PC-3 (cell line): ENCODE measurements at regions not wholly inside any gene's neighbourhood (a gene's known extent, or its start where the extent isn't known, plus 50 kb on each side); places are given as distances from the start of the nearest gene placed in this dataset.

Source experiments
- ATAC-seq: fragments of 200-7000 bp; cut with Tn5 transposase; 2 replicates; pipeline ENCODE4 v1.9.1; 2020; ENCODE audit warnings: mild to moderate bottlenecking, moderate library complexity
- BruUV-seq: library from RNA; stranded (reverse); fragments of 400-500 nt; replicated peaks from 2 replicates; lab custom pipeline; 2021; lab: Mats Ljungman, UMichigan
- CTCF ChIA-PET: fragments of 300-600 bp; sonication (Branson Sonifier 250); formaldehyde crosslinking; loops from one replicate; lab custom pipeline; 2022; ENCODE audit warnings: antibody characterized with exemption; lab: Charles Lee
- POLR2A ChIA-PET: fragments of 300-600 bp; sonication (Branson Sonifier 250); formaldehyde crosslinking; loops from one replicate; lab custom pipeline; 2022; ENCODE audit warnings: antibody characterized with exemption; ENCODE audit not compliant: unreplicated experiment; lab: Charles Lee
- DNase-seq: peaks from one replicate; pipeline ENCODE4 v3.0.0-alpha.2; 2015
- H2AFZ ChIP-seq: fragments of 300-600 bp; sonication (generic); 2 replicates; pipeline ENCODE4 v1.6.0; 2016; ENCODE audit warnings: antibody characterized with exemption, low read length
- H3F3A ChIP-seq: fragments of 300-600 bp; sonication (generic); one replicate; pipeline ENCODE4 v1.6.0; 2017; ENCODE audit warnings: antibody characterized with exemption, low read length, control low read depth, mild to moderate bottlenecking; ENCODE audit not compliant: unreplicated experiment
- H3K27ac ChIP-seq: fragments of 300-600 bp; sonication (generic); 2 replicates; pipeline ENCODE4 v1.5.1; 2016; ENCODE audit warnings: mild to moderate bottlenecking, low read length
- H3K27me3 ChIP-seq: fragments of 300-600 bp; sonication (generic); 2 replicates; pipeline ENCODE4 v1.6.1; 2016; ENCODE audit warnings: low read length, mixed read lengths
- H3K36me3 ChIP-seq: fragments of 300-600 bp; sonication (generic); 2 replicates; pipeline ENCODE4 v1.6.1; 2016; ENCODE audit warnings: low read depth, mixed run types, low read length, mixed read lengths
- H3K4me1 ChIP-seq: fragments of 300-600 bp; sonication (generic); 2 replicates; pipeline ENCODE4 v1.5.1; 2016; ENCODE audit warnings: low read length; ENCODE audit not compliant: insufficient read depth
- H3K4me2 ChIP-seq: fragments of 300-600 bp; sonication (generic); 2 replicates; pipeline ENCODE4 v1.6.0; 2016; ENCODE audit warnings: low read length
- H3K4me3 ChIP-seq: fragments of 300-600 bp; sonication (generic); 2 replicates; pipeline ENCODE4 v1.5.1; 2016; ENCODE audit warnings: mild to moderate bottlenecking, low read length, mixed read lengths
- H3K79me2 ChIP-seq: fragments of 300-600 bp; sonication (generic); 2 replicates; pipeline ENCODE4 v1.6.1; 2017; ENCODE audit warnings: low read length, mixed read lengths
- H3K9ac ChIP-seq: fragments of 300-600 bp; sonication (generic); 2 replicates; pipeline ENCODE4 v1.6.0; 2016; ENCODE audit warnings: mild to moderate bottlenecking, low read length
- H3K9me2 ChIP-seq: fragments of 300-600 bp; sonication (generic); replicated peaks from 2 replicates; pipeline ENCODE4 v1.6.1; 2016; ENCODE audit warnings: mixed run types, low read length, mixed read lengths
- H3K9me3 ChIP-seq: fragments of 300-600 bp; sonication (generic); 2 replicates; pipeline ENCODE4 v1.6.1; 2016; ENCODE audit warnings: low read length, mixed read lengths
- H4K20me1 ChIP-seq: fragments of 300-600 bp; sonication (generic); 2 replicates; pipeline ENCODE4 v1.6.1; 2016; ENCODE audit warnings: low read length, mixed read lengths
- EZH2 ChIP-seq: fragments of 300-600 bp; sonication (generic); IDR thresholded peaks from one replicate; pipeline ENCODE4 v1.6.1; 2017; ENCODE audit warnings: antibody characterized with exemption, mild to moderate bottlenecking, low read length; ENCODE audit not compliant: unreplicated experiment
- EZH2phosphoT487 ChIP-seq: fragments of 300-600 bp; sonication (generic); IDR thresholded peaks from 2 replicates; pipeline ENCODE4 v1.6.1; 2018; ENCODE audit warnings: mild to moderate bottlenecking, antibody characterized with exemption, low read length, borderline replicate concordance
- intact Hi-C: fragments of 100-400 bp; cut with micrococcal nuclease; formaldehyde crosslinking; loops from 2 replicates; pipeline ENCODE4 v1.9.0; 2023
- TF ChIP-seq, protein P1 (sequence below): fragments of 300-600 bp; sonication (generic); conservative IDR thresholded peaks from 2 replicates; pipeline ENCODE4 v1.5.1; 2017; ENCODE audit warnings: antibody characterized with exemption, low read depth, mild to moderate bottlenecking, low read length

DNA sequence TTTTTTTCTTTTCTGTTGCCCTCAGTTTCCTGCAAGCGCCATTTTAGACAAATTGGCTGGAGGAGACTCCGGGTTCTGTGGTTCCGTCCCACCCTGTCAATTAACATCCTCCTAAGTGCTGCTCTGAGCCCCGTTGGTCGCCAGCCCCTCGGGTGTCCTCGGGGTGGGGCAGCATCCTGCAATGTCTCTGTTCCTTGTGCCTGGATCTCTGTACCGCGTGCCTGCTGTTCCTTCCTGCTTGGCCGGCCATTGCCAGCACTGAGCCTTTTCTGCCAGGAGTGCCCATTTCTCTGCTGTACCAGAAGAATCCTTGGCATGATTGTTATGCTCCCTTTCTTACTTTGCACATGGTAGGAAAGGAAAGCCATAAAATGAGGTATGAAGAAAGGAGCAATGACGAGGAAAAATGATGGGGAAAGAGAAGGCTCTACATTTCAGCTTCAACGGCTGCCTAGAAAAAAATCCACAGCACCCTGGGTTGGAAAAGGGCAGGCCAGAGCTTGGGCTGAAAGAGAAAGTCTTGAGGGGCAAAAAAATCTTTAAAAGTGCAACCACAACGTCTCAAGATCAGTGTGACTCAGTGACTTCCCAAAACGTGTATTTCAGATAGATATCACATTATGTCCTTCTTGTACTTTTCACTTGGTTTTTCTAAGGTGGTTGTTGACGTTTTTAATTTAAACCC is 256.7 kb downstream of the CLIC5 start:
- Histone ChIP-seq H3K4me2 (no peak overlapping the region), H3K9me3 (0 out of 2 replicates have a peak, but pooled peaks cover 2% of the 10 kb centered on the region), H3K27me3 (no peaks in the 10 kb centered on the region), H3K36me3 (no peaks in the 10 kb centered on the region), H2AFZ (0 out of 2 replicates have a peak overlapping the region, but pooled peaks have one; percentile 0), H3K9ac (no peak overlapping the region), H3K4me1 (no peaks in the 10 kb centered on the region), H3K79me2 (no peaks in the 10 kb centered on the region), H3K9me2 (no peaks in the 10 kb centered on the region), H3K4me3 (no peak overlapping the region), H3K27ac (no peak overlapping the region), H3F3A (no peaks in the 10 kb centered on the region), H4K20me1 (no peaks in the 10 kb centered on the region)
- intact Hi-C loops: no loop called here
- ChIA-PET POLR2A (no interaction called here), CTCF (no interaction called here)
- ATAC-seq: no peak
- no TSS peak for BruUV-seq
- TF ChIP-seq EZH2 (no peak), EZH2phosphoT487 (no peak)
- TF ChIP-seq, protein P1, sequence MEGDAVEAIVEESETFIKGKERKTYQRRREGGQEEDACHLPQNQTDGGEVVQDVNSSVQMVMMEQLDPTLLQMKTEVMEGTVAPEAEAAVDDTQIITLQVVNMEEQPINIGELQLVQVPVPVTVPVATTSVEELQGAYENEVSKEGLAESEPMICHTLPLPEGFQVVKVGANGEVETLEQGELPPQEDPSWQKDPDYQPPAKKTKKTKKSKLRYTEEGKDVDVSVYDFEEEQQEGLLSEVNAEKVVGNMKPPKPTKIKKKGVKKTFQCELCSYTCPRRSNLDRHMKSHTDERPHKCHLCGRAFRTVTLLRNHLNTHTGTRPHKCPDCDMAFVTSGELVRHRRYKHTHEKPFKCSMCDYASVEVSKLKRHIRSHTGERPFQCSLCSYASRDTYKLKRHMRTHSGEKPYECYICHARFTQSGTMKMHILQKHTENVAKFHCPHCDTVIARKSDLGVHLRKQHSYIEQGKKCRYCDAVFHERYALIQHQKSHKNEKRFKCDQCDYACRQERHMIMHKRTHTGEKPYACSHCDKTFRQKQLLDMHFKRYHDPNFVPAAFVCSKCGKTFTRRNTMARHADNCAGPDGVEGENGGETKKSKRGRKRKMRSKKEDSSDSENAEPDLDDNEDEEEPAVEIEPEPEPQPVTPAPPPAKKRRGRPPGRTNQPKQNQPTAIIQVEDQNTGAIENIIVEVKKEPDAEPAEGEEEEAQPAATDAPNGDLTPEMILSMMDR: no peak
- no peak for DNase-seq

- H3K79me2 ChIP-seq: no peaks in the 10 kb centered on the region
- intact Hi-C loops: no loop called here
- no peaks in the 10 kb centered on the region for H3K9me3 ChIP-seq
- H3K9me2 ChIP-seq: no peaks in the 10 kb centered on the region
- H2AFZ ChIP-seq: no peak overlapping the region
- H3K4me1 ChIP-seq: no peaks in the 10 kb centered on the region
- H3K27ac ChIP-seq: no peak overlapping the region
- no TSS peak for BruUV-seq
- no peaks in the 10 kb centered on the region for H3K36me3 ChIP-seq
- no peaks in the 10 kb centered on the region for H3K27me3 ChIP-seq
- no peak overlapping the region for H3K9ac ChIP-seq
- CTCF ChIA-PET: no interaction called here
- TF ChIP-seq EZH2 (no peak), EZH2phosphoT487 (no peak)
- TF ChIP-seq, protein P1: no peak
- no peak overlapping the region for H3K4me2 ChIP-seq
- H4K20me1 ChIP-seq: no peaks in the 10 kb centered on the region
- POLR2A ChIA-PET: no interaction called here
- DNase-seq (no peak), ATAC-seq (no peak)
- H3F3A ChIP-seq: no peaks in the 10 kb centered on the region
- no peak overlapping the region for H3K4me3 ChIP-seq
Observed at GRCh38 chr6:45757443-45758130, 258.1 kb downstream of the CLIC5 start.

DNA sequence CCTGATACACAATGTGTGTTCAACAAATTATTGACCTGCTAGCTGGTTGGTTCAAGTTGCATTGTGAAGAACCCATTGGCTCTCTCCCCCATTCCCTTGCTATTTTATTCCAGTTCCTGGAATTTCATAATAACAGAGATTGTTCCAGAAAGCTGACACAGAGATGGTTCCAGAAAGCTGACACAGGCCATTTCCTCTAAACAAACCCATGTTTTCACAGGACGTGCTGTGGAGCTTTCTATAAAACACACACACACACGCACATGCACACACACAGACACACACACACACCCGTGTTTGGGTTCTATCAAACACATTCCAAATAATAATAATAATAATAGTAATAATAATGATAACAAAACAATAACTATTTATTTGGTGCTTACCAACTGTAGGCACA is 259.1 kb downstream of the CLIC5 start:
- no peaks in the 10 kb centered on the region for H3F3A ChIP-seq
- TF ChIP-seq, protein P1: no peak
- TF ChIP-seq EZH2phosphoT487: no peak
- no peak for TF ChIP-seq EZH2
- H3K27me3 ChIP-seq: no peaks in the 10 kb centered on the region; the same call in 1 of the 2 replicates
- H3K36me3 ChIP-seq: no peaks in the 10 kb centered on the region
- CTCF ChIA-PET: no interaction called here
- no peaks in the 10 kb centered on the region for H3K79me2 ChIP-seq
- no peak overlapping the region for H3K27ac ChIP-seq
- no peaks in the 10 kb centered on the region for H3K4me1 ChIP-seq
- no peak overlapping the region for H3K9ac ChIP-seq
- intact Hi-C loops: no loop called here
- no peaks in the 10 kb centered on the region for H3K9me2 ChIP-seq
- H3K4me3 ChIP-seq: no peak overlapping the region
- no peak overlapping the region for H2AFZ ChIP-seq
- no peaks in the 10 kb centered on the region for H3K9me3 ChIP-seq
- H3K4me2 ChIP-seq: no peak overlapping the region
- DNase-seq (no peak), ATAC-seq (no peak)
- no peaks in the 10 kb centered on the region for H4K20me1 ChIP-seq
- POLR2A ChIA-PET: no interaction called here
- BruUV-seq: no TSS peak
